ENCODE measurements at regions not wholly inside any gene's neighbourhood (a gene's known extent, or its start where the extent isn't known, plus 50 kb on each side); places are given as distances from the start of the nearest gene placed in this dataset.

DNA sequence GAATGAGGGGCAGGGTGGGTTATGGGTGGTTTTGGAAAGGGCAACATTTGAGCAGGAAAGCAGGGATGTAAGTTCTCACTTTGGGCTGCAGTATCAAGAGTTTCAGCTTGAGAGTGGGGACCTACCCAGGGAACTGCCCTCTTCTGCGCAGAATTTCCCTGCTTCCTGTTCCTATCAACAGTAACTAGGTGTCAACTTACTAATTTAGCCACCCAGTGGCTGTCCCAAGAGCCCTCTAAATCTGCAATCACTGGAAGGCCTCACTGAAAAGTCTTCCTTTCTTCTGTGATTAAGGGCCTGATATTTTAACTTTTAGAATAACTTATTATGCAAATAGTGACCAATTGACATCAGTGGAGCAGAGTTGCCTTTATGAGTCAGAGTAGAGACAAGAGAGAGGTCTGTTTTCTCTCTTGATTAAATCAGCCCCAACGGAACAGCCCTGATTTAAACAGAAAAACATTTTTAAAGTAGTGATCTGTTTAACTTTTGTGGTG lies 118.2 kb upstream of the RIPOR2 start:
- H3K9me3 Mint-ChIP-seq: peaks cover 0 to 4% of the 10 kb centered on the region in 2 donors
- peaks cover 49 to 82% of the 10 kb centered on the region in 2 donors for H3K4me1 Mint-ChIP-seq
- H3K27ac Mint-ChIP-seq: peak overlapping the region; percentile 91
- peaks cover 0 to 9% of the 10 kb centered on the region in 2 donors for H3K36me3 Mint-ChIP-seq
- ATAC-seq (replicated peaks) (peak; percentile 86), DNase-seq (peak; percentile 69)
- peak overlapping the region; percentile 33 to 52 for H3K4me3 Mint-ChIP-seq
- no peaks in the 10 kb centered on the region for H3K27me3 Mint-ChIP-seq

DNA sequence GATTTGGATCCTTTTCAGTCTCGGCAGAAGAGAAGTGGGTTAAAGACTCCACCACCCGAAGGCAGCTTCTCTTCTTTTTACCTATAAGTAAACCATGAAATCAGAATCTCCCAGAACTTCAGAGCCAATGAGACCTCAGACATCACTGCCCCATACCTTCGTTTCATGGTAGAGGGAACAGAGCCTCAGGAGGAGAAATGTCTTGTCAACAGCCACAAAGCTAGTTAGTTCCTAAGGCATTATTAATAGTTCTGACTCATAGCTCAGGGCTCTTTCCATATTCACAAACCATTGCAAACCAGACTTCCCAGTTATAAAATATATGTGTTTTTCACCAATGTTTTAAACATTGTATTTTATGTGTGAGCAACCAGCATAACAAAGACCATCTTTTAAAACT lies 118.7 kb upstream of the RIPOR2 start:
- Mint-ChIP-seq H3K27ac (peak overlapping the region; percentile 91), H3K27me3 (no peaks in the 10 kb centered on the region), H3K9me3 (peaks cover 0 to 4% of the 10 kb centered on the region in 2 donors), H3K4me1 (peaks cover 48 to 81% of the 10 kb centered on the region in 2 donors), H3K36me3 (peaks cover 0 to 9% of the 10 kb centered on the region in 2 donors), H3K4me3 (peak overlapping the region; percentile 52 to 54)
- DNase-seq (no peak), ATAC-seq (replicated peaks) (peak; percentile 6 to 17)

DNA sequence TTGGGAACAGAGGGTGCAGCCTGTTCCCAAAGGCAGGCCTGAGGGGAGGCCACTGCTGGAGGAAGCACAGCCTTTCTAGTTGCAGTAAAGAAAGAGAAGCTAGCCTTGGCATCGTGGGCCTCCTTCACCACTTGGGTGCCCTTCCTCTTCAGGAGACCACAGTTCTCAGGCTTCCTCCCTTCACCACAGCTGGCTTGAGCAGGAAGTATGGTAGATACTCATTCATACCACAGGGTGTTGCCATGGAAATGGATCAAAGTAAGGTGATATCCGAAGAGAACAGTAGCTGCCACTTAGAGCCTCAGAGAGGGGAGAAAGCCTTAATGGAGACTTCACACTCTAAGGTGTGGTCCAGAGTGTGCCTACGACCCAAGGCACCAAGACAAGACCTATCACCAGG lies 120.4 kb upstream of the RIPOR2 start:
- Mint-ChIP-seq H3K9me3 (peaks cover 0 to 4% of the 10 kb centered on the region in 2 donors), H3K4me1 (peaks cover 41 to 66% of the 10 kb centered on the region in 2 donors), H3K36me3 (peaks cover 0 to 9% of the 10 kb centered on the region in 2 donors), H3K4me3 (peak overlapping the region; percentile 69 to 83), H3K27ac (peak overlapping the region; percentile 94), H3K27me3 (no peaks in the 10 kb centered on the region)
- DNase-seq: peak; percentile 68
- ATAC-seq (replicated peaks): peak; percentile 67 to 68

DNA sequence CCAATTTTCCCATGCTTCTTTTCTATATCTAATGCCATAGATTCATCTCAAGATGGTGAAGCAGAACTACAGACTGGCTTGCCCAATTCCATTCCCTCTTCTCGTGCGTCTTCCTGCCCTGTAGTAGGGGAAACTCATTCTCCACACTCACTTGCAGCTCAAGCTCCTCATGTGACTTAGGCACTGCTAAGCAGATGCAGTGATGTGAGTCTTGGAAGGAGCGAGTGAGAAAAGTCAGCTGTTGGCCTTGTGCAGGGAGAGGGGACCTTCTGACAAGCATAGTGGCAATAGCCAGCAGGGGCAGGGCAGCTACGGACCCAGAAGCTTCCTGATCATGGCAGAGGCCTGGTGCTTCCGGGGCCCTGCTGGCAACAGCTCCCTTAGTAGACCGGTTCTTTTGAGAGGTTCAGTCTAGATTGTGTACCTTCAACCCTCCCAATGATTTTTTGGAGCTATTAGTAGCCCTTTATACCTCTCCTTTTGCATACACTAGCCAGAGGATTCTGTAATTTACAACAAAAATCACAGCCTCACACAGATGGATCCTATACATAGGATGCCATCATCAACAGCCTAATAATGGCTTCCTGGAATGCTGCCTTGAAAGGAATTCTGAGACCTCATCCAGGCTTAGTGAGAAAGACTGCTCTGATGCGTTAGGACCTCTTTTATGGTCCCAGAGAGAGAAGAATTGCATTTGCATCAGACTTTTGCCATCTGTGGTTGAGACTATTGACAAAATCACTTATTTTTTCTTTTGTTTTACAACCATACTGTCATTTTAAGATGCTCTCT lies 121.5 kb upstream of the RIPOR2 start:
- H3K27me3 Mint-ChIP-seq: no peaks in the 10 kb centered on the region
- peaks cover 0 to 8% of the 10 kb centered on the region in 2 donors for H3K36me3 Mint-ChIP-seq
- peaks cover 0 to 1% of the 10 kb centered on the region in 2 donors for H3K9me3 Mint-ChIP-seq
- H3K4me1 Mint-ChIP-seq: peaks cover 39 to 67% of the 10 kb centered on the region in 2 donors
- DNase-seq (no peak), ATAC-seq (replicated peaks) (no peak)
- H3K27ac Mint-ChIP-seq: peak overlapping the region; percentile 27
- H3K4me3 Mint-ChIP-seq: no peak overlapping the region

DNA sequence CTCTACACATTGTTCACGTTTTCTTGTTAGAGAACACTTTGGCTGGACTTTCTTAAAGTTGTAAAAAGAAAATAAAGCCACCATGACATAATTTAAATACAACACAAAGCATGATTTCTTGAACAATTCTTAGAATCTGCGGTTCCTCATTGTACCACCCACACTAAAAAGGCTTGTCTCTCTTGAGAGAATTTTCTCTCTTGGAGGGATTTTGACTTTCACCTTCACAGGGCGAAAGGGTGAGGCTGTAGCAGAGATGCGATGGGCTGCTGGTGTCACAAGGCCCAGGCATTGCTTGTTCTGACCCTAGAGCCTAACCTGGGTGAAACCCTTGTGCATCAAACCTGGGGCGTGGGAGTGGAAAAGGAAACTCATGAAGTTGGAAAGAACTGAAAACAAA lies 122.7 kb upstream of the RIPOR2 start:
- ATAC-seq (replicated peaks) (no peak), DNase-seq (no peak)
- peak overlapping the region; percentile 71 for H3K27ac Mint-ChIP-seq
- peaks cover 0 to 5% of the 10 kb centered on the region in 2 donors for H3K36me3 Mint-ChIP-seq
- H3K27me3 Mint-ChIP-seq: no peaks in the 10 kb centered on the region
- peak overlapping the region in 1 of 2 donors; percentile 44 for H3K4me3 Mint-ChIP-seq
- H3K4me1 Mint-ChIP-seq: peaks cover 33 to 56% of the 10 kb centered on the region in 2 donors
- H3K9me3 Mint-ChIP-seq: no peaks in the 10 kb centered on the region

DNA sequence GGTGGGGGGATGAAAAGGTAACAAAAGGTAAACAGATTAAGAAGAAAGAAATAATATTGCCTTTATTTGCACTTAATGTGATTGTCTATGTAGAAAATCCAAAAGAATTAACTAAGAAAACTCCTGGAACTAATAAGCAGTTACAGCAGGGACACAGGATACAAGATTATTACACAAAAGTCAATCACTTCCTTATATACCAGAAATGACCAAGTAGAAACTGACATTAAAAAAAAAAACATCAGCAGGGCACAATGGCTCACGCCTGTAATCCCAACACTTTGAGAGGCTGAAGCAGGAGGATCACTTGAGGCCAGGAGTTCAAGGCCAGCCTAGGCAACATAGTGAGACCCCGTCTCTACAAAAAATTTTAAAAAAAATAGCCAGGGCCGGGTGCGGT lies 123.2 kb upstream of the RIPOR2 start:
- no peak for DNase-seq
- H3K27ac Mint-ChIP-seq: peak overlapping the region; percentile 71
- no peak for ATAC-seq (replicated peaks)
- peak overlapping the region in 1 of 2 donors; percentile 44 for H3K4me3 Mint-ChIP-seq
- H3K9me3 Mint-ChIP-seq: no peaks in the 10 kb centered on the region
- H3K27me3 Mint-ChIP-seq: no peaks in the 10 kb centered on the region
- H3K4me1 Mint-ChIP-seq: peaks cover 29 to 51% of the 10 kb centered on the region in 2 donors
- H3K36me3 Mint-ChIP-seq: peaks cover 0 to 5% of the 10 kb centered on the region in 2 donors

DNA sequence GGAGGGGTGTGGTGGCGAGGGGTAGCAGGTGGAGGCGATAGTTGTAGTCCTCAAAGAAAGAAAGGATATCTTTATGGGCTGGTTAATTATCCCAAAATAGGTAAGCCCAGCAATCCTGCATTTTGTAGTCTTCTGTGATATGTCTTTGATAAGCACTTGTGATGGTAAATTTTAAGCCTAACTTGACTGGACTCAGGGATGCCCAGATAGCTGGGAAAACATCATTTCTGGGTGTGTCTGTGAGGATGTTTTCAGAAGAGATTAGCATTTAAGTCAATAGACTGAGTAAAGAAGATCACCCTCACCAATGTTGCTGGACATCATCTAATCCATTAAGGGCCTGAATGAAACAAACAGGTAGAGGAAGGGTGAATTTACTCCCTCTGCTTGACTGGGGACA lies 124.8 kb upstream of the RIPOR2 start:
- ATAC-seq (replicated peaks) (no peak), DNase-seq (no peak)
- Mint-ChIP-seq H3K9me3 (no peaks in the 10 kb centered on the region), H3K4me3 (no peak overlapping the region), H3K4me1 (peaks cover 31 to 43% of the 10 kb centered on the region in 2 donors), H3K36me3 (peaks cover 0 to 5% of the 10 kb centered on the region in 2 donors), H3K27ac (no peak overlapping the region), H3K27me3 (no peaks in the 10 kb centered on the region)

DNA sequence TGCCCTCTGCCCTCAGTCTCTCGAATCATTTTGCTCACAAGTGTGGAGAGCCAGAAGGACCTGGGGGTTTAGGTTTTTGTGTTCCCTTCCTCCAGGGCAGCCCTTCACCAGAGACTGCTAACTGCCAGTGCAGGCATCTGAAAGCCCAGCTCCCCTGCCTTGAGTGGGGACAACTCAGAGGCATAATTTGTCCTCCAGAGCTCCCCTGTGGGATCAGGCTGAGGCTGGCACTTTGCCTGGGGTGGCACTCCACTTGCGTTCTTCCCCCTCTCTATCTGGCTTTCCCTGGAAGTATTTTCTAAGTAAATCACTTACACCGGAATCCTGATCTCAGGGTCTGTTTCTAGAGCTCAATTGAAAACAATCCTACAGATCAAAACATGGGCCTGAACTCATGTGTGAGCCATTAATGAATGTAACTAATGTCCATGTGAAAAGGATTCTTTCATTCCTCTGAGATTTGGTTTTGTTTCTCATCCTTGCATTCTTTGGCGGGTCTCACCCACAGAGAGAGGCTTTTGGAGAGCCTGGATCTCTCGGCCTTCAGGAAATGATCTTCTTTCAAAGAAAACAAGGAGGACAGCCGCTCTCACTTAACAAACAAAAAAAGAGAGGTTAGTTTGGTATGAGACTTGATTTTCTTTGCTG lies 125.7 kb upstream of the RIPOR2 start:
- no peaks in the 10 kb centered on the region for H3K9me3 Mint-ChIP-seq
- H3K27ac Mint-ChIP-seq: peak overlapping the region; percentile 33
- ATAC-seq (replicated peaks) (no peak), DNase-seq (no peak)
- no peak overlapping the region for H3K4me3 Mint-ChIP-seq
- no peaks in the 10 kb centered on the region for H3K36me3 Mint-ChIP-seq
- peaks cover 22 to 34% of the 10 kb centered on the region in 2 donors for H3K4me1 Mint-ChIP-seq
- no peaks in the 10 kb centered on the region for H3K27me3 Mint-ChIP-seq

DNA sequence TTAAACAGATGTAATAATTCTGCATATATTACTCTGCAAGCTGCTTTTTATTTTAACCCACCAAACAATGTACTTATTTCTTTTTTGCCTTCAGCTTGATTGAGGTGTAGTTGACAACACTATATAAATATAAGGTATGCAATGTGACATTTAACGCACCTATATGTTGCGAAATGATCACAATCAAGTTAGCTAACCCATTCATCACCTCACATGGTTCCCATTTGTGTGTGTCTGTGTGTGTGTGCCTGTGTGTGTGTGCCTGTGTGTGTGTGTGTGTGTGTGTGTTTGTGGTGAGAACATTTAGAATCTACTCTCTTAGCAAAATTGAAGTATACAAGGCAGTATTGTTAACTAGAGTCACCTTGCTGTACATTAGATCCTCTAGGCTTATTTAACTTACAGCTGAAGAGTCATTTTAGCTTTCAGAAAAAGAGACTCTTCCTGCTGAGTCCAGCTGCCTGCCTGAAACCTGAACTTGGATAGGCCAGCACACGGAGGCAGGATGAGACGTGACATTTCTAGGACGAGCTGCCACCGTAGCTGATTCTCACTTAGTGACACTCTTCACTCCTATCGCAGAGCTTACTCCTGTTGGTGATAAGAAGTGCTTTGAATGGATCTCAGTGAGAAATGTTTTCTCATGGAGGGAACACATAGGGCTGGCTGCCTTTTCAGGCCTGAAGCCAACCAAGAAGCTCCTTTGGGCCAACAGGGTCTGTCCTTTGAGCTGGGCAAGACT lies 126.5 kb upstream of the RIPOR2 start:
- Mint-ChIP-seq H3K27me3 (no peaks in the 10 kb centered on the region), H3K9me3 (no peaks in the 10 kb centered on the region), H3K4me3 (no peak overlapping the region), H3K36me3 (no peaks in the 10 kb centered on the region), H3K4me1 (peaks cover 18 to 27% of the 10 kb centered on the region in 2 donors), H3K27ac (no peak overlapping the region)
- no peak for ATAC-seq (replicated peaks)
- no peak for DNase-seq

DNA sequence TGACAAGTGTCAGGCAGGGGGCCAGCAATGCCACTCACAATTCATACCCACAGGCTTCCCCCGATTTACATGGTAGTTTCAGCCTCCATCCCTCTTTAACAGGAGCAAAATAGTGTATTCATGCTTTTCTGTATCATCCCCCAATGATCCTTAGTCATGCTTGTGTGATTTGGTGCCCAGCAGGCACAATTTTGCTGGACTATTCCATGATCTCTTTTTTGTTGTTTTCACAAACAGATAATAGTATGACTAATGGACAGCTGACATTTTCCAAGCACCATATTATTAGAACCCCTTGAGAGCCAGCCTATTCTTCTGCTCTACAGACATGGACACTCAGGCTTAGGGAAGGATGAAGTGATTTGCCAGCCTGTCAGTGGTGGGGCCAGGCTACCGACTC lies 128.2 kb upstream of the RIPOR2 start:
- H3K4me3 Mint-ChIP-seq: no peak overlapping the region
- no peaks in the 10 kb centered on the region for H3K27me3 Mint-ChIP-seq
- H3K9me3 Mint-ChIP-seq: no peaks in the 10 kb centered on the region
- H3K4me1 Mint-ChIP-seq: peaks cover 14 to 16% of the 10 kb centered on the region in 2 donors
- no peak overlapping the region for H3K27ac Mint-ChIP-seq
- no peak for ATAC-seq (replicated peaks)
- no peaks in the 10 kb centered on the region for H3K36me3 Mint-ChIP-seq
- DNase-seq: no peak

DNA sequence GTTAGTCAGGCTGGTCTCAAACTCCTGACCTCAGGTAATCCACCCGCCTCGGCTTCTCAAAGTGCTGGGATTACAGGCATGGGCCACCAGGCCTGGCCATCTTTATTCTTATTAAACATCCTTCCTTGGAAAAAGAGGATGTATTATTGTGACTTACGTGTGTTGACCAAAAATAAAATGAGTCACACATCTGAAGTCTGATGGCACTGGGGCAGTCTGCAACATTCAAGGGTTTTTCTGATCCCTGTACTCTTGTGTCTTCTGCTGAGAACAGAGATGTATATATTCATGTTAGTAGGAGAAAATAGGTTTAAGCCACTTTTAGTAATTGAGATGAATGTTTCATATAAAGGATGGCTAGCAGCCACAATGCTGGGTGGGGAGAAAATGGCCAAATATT lies 129.9 kb upstream of the RIPOR2 start:
- DNase-seq (no peak), ATAC-seq (replicated peaks) (no peak)
- Mint-ChIP-seq H3K36me3 (no peaks in the 10 kb centered on the region), H3K27ac (no peak overlapping the region), H3K4me1 (peaks cover 14% of the 10 kb centered on the region in 2 donors), H3K9me3 (peaks cover 0 to 1% of the 10 kb centered on the region in 2 donors), H3K27me3 (no peaks in the 10 kb centered on the region), H3K4me3 (no peak overlapping the region)

DNA sequence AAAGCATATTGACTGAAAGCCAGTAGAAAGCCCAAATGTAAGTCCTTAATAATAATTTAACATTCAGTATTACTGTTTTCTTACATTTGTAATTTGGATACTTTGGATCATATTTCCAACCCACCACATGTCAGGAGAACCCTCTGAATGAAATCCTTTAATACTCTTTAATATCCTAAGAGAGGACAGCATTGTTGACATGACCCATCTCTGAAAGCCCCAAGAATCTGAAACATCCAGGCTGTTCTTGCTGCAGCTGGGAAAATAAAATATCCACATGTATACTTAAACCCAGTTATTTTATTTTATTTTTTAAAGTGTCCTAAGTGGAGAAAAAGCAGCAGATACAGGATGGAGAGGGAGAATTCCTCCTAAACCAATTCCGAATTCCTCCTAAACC lies 130.8 kb upstream of the RIPOR2 start:
- no peak overlapping the region for H3K27ac Mint-ChIP-seq
- H3K9me3 Mint-ChIP-seq: peaks cover 0 to 1% of the 10 kb centered on the region in 2 donors
- no peaks in the 10 kb centered on the region for H3K36me3 Mint-ChIP-seq
- ATAC-seq (replicated peaks) (no peak), DNase-seq (no peak)
- H3K4me1 Mint-ChIP-seq: peaks cover 7 to 12% of the 10 kb centered on the region in 2 donors
- H3K27me3 Mint-ChIP-seq: no peaks in the 10 kb centered on the region
- no peak overlapping the region for H3K4me3 Mint-ChIP-seq

DNA sequence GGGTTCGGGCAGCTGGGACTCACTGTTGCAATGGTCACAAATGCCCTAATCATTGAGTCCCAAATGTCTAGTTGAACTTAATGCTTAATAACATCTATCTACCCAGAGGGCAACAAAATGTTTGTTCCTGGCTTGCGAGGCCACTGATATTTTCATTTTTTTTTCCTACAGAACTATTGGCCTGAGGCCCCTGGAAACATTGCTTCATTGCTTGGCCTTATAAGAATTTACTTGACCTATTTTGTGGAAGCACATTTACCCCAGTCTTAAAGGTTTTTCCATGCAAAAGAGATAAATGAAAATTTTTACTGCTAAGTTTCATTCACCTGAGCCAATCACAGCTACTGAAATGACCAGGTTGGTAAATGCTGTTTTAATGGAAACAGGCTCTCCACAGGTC lies 133.1 kb upstream of the RIPOR2 start:
- no peaks in the 10 kb centered on the region for H3K27me3 Mint-ChIP-seq
- H3K27ac Mint-ChIP-seq: no peak overlapping the region
- no peak overlapping the region for H3K4me3 Mint-ChIP-seq

More for the DNA sequence above, 133.1 kb upstream of the RIPOR2 start:
- ATAC-seq (replicated peaks) (no peak), DNase-seq (no peak)
- peaks cover 5 to 9% of the 10 kb centered on the region in 2 donors for H3K4me1 Mint-ChIP-seq
- peaks cover 0 to 1% of the 10 kb centered on the region in 2 donors for H3K9me3 Mint-ChIP-seq
- no peaks in the 10 kb centered on the region for H3K36me3 Mint-ChIP-seq

All from stimulated activated naive B cell treated with anti-CD40 and anti-IgM and Interleukin-4, amounts not matched to agents 10 μg/mL and 1 μg/mL and 100 μg/mL, for 72 hours (primary cell).